ENCODE measurements at regions not wholly inside any gene's neighbourhood (a gene's known extent, or its start where the extent isn't known, plus 50 kb on each side); places are given as distances from the start of the nearest gene placed in this dataset.
A peak's percentile ranks its signal among the peaks of the same experiment; 100 is the strongest.

DNA sequence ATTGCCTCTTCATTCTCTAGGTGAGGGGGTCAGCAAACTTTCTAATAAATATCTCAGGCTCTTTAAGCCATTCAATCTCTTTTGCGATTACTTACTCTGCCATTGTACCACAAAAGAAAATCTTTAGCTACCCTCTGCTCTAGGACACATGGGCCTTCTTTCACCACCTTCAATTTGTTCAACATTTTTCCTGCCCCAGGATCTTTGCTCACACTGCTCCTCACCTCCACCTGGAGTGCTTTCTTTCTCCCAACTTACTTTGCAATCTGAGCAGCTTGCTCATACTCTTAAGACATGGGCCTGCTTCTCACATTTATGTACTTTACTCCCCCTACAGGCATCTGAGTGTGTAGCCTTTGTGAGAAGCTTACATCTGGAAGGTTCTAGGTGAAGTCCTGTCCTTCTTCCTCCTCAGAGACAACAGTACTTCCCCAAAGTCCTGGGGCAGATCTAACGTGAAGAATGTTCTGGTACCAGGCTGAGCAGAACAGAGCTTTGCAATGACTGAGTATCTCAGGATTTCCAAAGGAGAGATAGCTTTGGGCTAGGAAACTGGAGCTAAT, 55.0 kb upstream of the PRDM5 start:
- DNase-seq = peak; percentile 60

DNA sequence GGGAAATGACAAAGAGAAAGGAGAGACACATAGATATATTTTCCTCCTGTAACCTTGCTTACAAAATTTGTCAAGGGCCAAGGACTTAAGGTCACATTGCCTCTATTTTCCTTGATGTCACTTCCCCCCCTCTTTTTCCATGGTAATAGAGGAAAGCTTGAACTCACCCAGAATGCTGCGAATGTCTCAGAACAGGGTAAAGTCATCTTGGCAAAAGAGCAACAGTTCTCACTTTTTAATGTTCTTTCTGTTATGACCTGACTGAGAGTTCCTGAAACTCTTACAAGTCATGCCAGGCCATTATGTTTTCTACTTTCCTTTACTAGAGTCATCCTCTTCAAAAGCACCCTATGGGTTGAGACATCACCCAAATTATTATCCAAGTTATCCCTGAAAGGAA, 50.7 kb upstream of the PRDM5 start:
- no peak for DNase-seq
